H9 (cell line): ENCODE measurements at regions not wholly inside any gene's neighbourhood (a gene's known extent, or its start where the extent isn't known, plus 50 kb on each side); places are given as distances from the start of the nearest gene placed in this dataset.

Source experiments
- DNase-seq: peaks from one replicate; pipeline ENCODE4 v3.0.0-alpha.2; 2017
- H2AFZ ChIP-seq: one replicate; pipeline ENCODE4 v1.6.1; 2013; ENCODE audit warnings: mild to moderate bottlenecking, low read length, control low read depth, moderate library complexity
- H2AK5ac ChIP-seq: 2 replicates; pipeline ENCODE4 v1.6.1; 2013; ENCODE audit warnings: low read length, control low read depth, mixed read lengths; ENCODE audit not compliant: insufficient read length
- H2BK120ac ChIP-seq: one replicate; pipeline ENCODE4 v1.6.1; 2013; ENCODE audit warnings: low read depth, mild to moderate bottlenecking, low read length, control low read depth, inconsistent platforms; ENCODE audit not compliant: poor library complexity, severe bottlenecking
- H2BK12ac ChIP-seq: 2 replicates; pipeline ENCODE4 v1.6.1; 2013; ENCODE audit warnings: low read length, control low read depth, mixed read lengths, low read depth; ENCODE audit not compliant: insufficient read length
- H2BK15ac ChIP-seq: 2 replicates; pipeline ENCODE4 v1.6.1; 2013; ENCODE audit warnings: low read depth, low read length, control low read depth
- H2BK20ac ChIP-seq: one replicate; pipeline ENCODE4 v1.6.1; 2013; ENCODE audit warnings: low read depth, mild to moderate bottlenecking, low read length, control low read depth, inconsistent platforms; ENCODE audit not compliant: poor library complexity, severe bottlenecking
- H2BK5ac ChIP-seq: 2 replicates; pipeline ENCODE4 v1.6.1; 2013; ENCODE audit warnings: low read length, control low read depth, mixed read lengths; ENCODE audit not compliant: insufficient read length
- H3K14ac ChIP-seq: 2 replicates; pipeline ENCODE4 v1.6.1; 2013; ENCODE audit warnings: low read length, control low read depth; ENCODE audit not compliant: insufficient read depth
- H3K18ac ChIP-seq: 2 replicates; pipeline ENCODE4 v1.6.1; 2013; ENCODE audit warnings: low read depth, mild to moderate bottlenecking, mixed read lengths, low read length, control low read depth; ENCODE audit not compliant: insufficient read length
- H3K23ac ChIP-seq: 2 replicates; pipeline ENCODE4 v1.6.1; 2013; ENCODE audit warnings: low read length, control low read depth, mixed read lengths, low read depth; ENCODE audit not compliant: insufficient read length
- H3K23me2 ChIP-seq: 2 replicates; pipeline ENCODE4 v1.6.1; 2013; ENCODE audit warnings: low read depth, mild to moderate bottlenecking, mixed read lengths, low read length, control low read depth; ENCODE audit not compliant: insufficient read length, poor library complexity, severe bottlenecking
- H3K27ac ChIP-seq: 2 replicates; pipeline ENCODE4 v1.5.1; 2013; ENCODE audit warnings: low read length, control low read depth, mixed read lengths, low read depth; ENCODE audit not compliant: insufficient read length
- H3K27me3 ChIP-seq: 2 replicates; pipeline ENCODE4 v1.6.1; 2013; ENCODE audit warnings: low read length, control low read depth, inconsistent platforms; ENCODE audit not compliant: insufficient read depth
- H3K4ac ChIP-seq: 2 replicates; pipeline ENCODE4 v1.6.1; 2013; ENCODE audit warnings: low read depth, mild to moderate bottlenecking, control low read depth, inconsistent platforms, low read length, moderate library complexity
- H3K4me1 ChIP-seq: 2 replicates; pipeline ENCODE4 v1.6.1; 2013; ENCODE audit warnings: low read length, control low read depth, inconsistent platforms; ENCODE audit not compliant: insufficient read depth
- H3K4me2 ChIP-seq: 2 replicates; pipeline ENCODE4 v1.6.1; 2013; ENCODE audit warnings: low read length, control low read depth, mixed read lengths; ENCODE audit not compliant: insufficient read length, insufficient read depth
- H3K56ac ChIP-seq: 2 replicates; pipeline ENCODE4 v1.6.1; 2013; ENCODE audit warnings: low read depth, mild to moderate bottlenecking, mixed read lengths, low read length, control low read depth; ENCODE audit not compliant: insufficient read length
- H3K79me1 ChIP-seq: 2 replicates; pipeline ENCODE4 v1.6.1; 2013; ENCODE audit warnings: low read depth, mild to moderate bottlenecking, moderate library complexity, low read length, control low read depth, inconsistent platforms; ENCODE audit not compliant: insufficient read depth, poor library complexity, severe bottlenecking
- H3K79me2 ChIP-seq: 2 replicates; pipeline ENCODE4 v1.6.1; 2013; ENCODE audit warnings: low read length, control low read depth, inconsistent platforms; ENCODE audit not compliant: insufficient read depth
- H3K9ac ChIP-seq: 2 replicates; pipeline ENCODE4 v1.6.1; 2013; ENCODE audit warnings: low read length, control low read depth, mixed read lengths; ENCODE audit not compliant: insufficient read length; ENCODE audit errors: extremely low read depth
- H3K9me3 ChIP-seq: one replicate; pipeline ENCODE4 v1.6.1; 2013; ENCODE audit warnings: low read depth, low read length, inconsistent platforms; ENCODE audit not compliant: control insufficient read depth
- H3T11ph ChIP-seq: one replicate; pipeline ENCODE4 v1.6.1; 2013; ENCODE audit warnings: mild to moderate bottlenecking, low read length, control low read depth, inconsistent platforms
- H4K20me1 ChIP-seq: one replicate; pipeline ENCODE4 v1.6.1; 2013; ENCODE audit not compliant: control insufficient read depth, insufficient read length, insufficient read depth
- H4K5ac ChIP-seq: 2 replicates; pipeline ENCODE4 v1.6.1; 2013; ENCODE audit warnings: low read depth, mild to moderate bottlenecking, mixed read lengths, low read length, control low read depth; ENCODE audit not compliant: insufficient read length
- H4K8ac ChIP-seq: replicated peaks from 2 replicates; pipeline ENCODE4 v1.6.1; 2013; ENCODE audit warnings: low read length, control low read depth, mixed read lengths, low read depth; ENCODE audit not compliant: insufficient read length
- H4K91ac ChIP-seq: 2 replicates; pipeline ENCODE4 v1.6.1; 2013; ENCODE audit warnings: low read depth, mild to moderate bottlenecking, moderate library complexity, mixed read lengths, low read length, control low read depth; ENCODE audit not compliant: insufficient read length
- H3K27ac Mint-ChIP-seq, 3 experiments: 2 replicates in 2 of 3; 3 replicates in 1 of 3; pipeline ENCODE4 v1.8.0; 2020 to 2021; ENCODE audit warnings: mixed read lengths in 3 of 3, mild to moderate bottlenecking in 1 of 3, moderate library complexity in 1 of 3
- H3K27me3 Mint-ChIP-seq: 2 replicates; pipeline ENCODE4 v1.8.0; 2021; ENCODE audit warnings: low read depth, mild to moderate bottlenecking, moderate library complexity, mixed read lengths
- H3K36me3 Mint-ChIP-seq, 3 experiments: 2 replicates in 2 of 3; 3 replicates in 1 of 3; pipeline ENCODE4 v1.8.0; 2020 to 2021; ENCODE audit warnings: low read depth in 3 of 3, mixed read lengths in 3 of 3; ENCODE audit not compliant: insufficient read depth in 1 of 3
- H3K4me1 Mint-ChIP-seq, 2 experiments: 2 replicates each; pipeline ENCODE4 v1.8.0; 2020; ENCODE audit warnings: mixed read lengths in 2 of 2
- H3K4me3 Mint-ChIP-seq, 2 experiments: 2 replicates in 1 of 2; 3 replicates in 1 of 2; pipeline ENCODE4 v1.8.0; 2020 to 2021; ENCODE audit warnings: mild to moderate bottlenecking in 2 of 2, mixed read lengths in 2 of 2, moderate library complexity in 1 of 2
- H3K9me3 Mint-ChIP-seq, 2 experiments: 2 replicates in 1 of 2; 3 replicates in 1 of 2; pipeline ENCODE4 v1.8.0; 2020; ENCODE audit warnings: mild to moderate bottlenecking in 2 of 2, mixed read lengths in 2 of 2, moderate library complexity in 1 of 2
- CTCF ChIP-seq: fragments of 200-600 bp; sonication (generic); conservative IDR thresholded peaks from 3 replicates; pipeline ENCODE4 v1.8.0; 2021; ENCODE audit warnings: antibody characterized with exemption, mild to moderate bottlenecking
- WGBS: extraction: QIAGEN DNeasy Blood & Tissue Kit; methylation state at CpG from one replicate; pipeline ENCODE4 v1.1.7; 2013; ENCODE audit warnings: missing lambda C conversion rate, low lambda C conversion rate, mixed read lengths; ENCODE audit not compliant: insufficient read length; ENCODE audit errors: extremely low coverage; 5-methylcytosine and 5-hydroxymethylcytosine counted together

- no peak overlapping the region for H2AK5ac ChIP-seq
- no peak overlapping the region for H3K27ac ChIP-seq
- no peaks in the 10 kb centered on the region for H3K23me2 ChIP-seq
- no peak overlapping the region for H2AFZ ChIP-seq
- no peak overlapping the region for H4K91ac ChIP-seq
- peaks cover under 1% of the 10 kb centered on the region for H3K9me3 ChIP-seq
- no peaks in the 10 kb centered on the region; a peak in 1 of 7 replicates for H3K36me3 Mint-ChIP-seq
- H3K23ac ChIP-seq: no peak overlapping the region
- no peak overlapping the region for H2BK5ac ChIP-seq
- no peak overlapping the region for H2BK12ac ChIP-seq
- H4K5ac ChIP-seq: no peak overlapping the region
- no peak overlapping the region for H3K4me2 ChIP-seq
- H3K79me2 ChIP-seq: no peaks in the 10 kb centered on the region
- no peak overlapping the region for H3K27ac Mint-ChIP-seq
- no peak for TF ChIP-seq CTCF
- no peaks in the 10 kb centered on the region for H3K27me3 ChIP-seq
- H3K4me3 Mint-ChIP-seq: no peak overlapping the region
- H3K18ac ChIP-seq: no peak overlapping the region
- no peak overlapping the region for H3K14ac ChIP-seq
- DNase-seq: no peak
- peaks cover 6 to 11% of the 10 kb centered on the region in 2 experiments; a peak in 4 of 5 replicates for H3K9me3 Mint-ChIP-seq
- no peaks in the 10 kb centered on the region for H3K4me1 ChIP-seq
- H4K20me1 ChIP-seq: no peaks in the 10 kb centered on the region
- H2BK15ac ChIP-seq: no peak overlapping the region
- no peak overlapping the region for H3K9ac ChIP-seq
- H3K27me3 Mint-ChIP-seq: peaks cover 19% of the 10 kb centered on the region
- no peak overlapping the region for H3T11ph ChIP-seq
- H3K79me1 ChIP-seq: no peaks in the 10 kb centered on the region
- no peak overlapping the region for H2BK120ac ChIP-seq
- H4K8ac ChIP-seq: no peak overlapping the region
- H2BK20ac ChIP-seq: no peak overlapping the region
- no peak overlapping the region for H3K4ac ChIP-seq
- peaks cover 0 to 9% of the 10 kb centered on the region in 2 experiments; a peak in 2 of 4 replicates for H3K4me1 Mint-ChIP-seq
- no CpG with 5 or more reads among the region's 3 CpGs for WGBS
- H3K56ac ChIP-seq: no peak overlapping the region
Measured at GRCh38 chr10:113473851-113474250, 79.0 kb upstream of the HABP2 start.
